ENCODE measurements at regions not wholly inside any gene's neighbourhood (a gene's known extent, or its start where the extent isn't known, plus 50 kb on each side); places are given as distances from the start of the nearest gene placed in this dataset.

GRCh38 chr16:55102077-55102476 lies 171.4 kb downstream of the IRX5 start:
- TF ChIP-seq EZH2phosphoT487 (IDR thresholded peaks at IDR 0.05; ENCODE audit: borderline replicate concordance, low read depth) (no peak), NRF1 (IDR thresholded peaks at IDR 0.05; ENCODE audit: low read depth, low read length) (no peak), CTCF (IDR thresholded peaks at IDR 0.05) (no peak), POLR2AphosphoS5 (IDR thresholded peaks at IDR 0.05; ENCODE audit: low read depth, low read length) (no peak), USF2 (IDR thresholded peaks at IDR 0.05; ENCODE audit: borderline replicate concordance, low read depth, low read length) (no peak)

Measured in SK-N-SH (cell line).